ENCODE measurements at regions not wholly inside any gene's neighbourhood (a gene's known extent, or its start where the extent isn't known, plus 50 kb on each side); places are given as distances from the start of the nearest gene placed in this dataset.

DNA sequence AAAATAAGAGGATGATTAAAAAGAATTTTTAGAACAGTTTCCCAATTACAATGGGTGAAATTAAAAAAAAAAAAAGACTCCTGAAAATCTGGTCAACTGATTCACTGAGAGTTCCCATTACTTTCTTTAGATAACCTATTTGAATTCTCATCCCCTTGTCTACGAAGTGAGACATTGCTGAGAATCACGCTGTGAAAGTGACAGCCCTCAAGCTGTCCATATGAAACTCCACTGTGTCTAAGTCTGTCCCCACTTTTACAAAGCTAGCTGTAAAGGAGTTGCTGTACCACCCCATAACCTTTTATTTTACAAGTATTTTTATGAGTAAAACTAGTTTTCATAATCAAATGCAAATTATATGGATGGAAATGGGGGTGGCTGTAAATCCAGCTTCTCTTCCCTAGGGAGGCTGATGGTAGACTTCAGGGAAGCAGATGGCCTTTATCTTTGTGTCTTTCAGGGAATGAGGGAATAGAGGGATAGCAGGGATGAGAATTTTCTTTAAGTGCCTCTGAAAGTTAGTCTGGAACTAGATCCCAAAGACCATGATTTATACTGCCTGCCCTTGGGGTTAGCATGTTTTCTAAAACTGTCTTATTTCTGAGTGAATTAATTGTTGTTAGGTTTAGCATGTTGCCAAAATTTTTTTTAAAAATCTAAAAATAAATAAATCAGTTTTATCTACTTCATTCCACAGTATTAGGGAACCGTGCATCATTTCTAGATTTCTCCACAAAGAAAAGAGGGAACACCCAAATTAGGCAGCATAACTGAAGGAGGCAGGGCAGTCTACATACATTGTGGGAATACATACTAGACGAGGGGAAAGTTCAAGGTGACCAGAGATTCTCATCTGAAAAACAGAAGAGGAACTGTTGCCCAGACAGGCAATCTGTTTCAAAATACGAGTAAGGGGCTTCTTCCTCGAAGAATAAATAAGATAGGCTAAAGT lies 1219.1 kb downstream of the UQCRFS1 start:
- H3K4me3 ChIP-seq (ENCODE audit: low read depth, low read length), result no peak overlapping the region
- TF ChIP-seq, protein P1, sequence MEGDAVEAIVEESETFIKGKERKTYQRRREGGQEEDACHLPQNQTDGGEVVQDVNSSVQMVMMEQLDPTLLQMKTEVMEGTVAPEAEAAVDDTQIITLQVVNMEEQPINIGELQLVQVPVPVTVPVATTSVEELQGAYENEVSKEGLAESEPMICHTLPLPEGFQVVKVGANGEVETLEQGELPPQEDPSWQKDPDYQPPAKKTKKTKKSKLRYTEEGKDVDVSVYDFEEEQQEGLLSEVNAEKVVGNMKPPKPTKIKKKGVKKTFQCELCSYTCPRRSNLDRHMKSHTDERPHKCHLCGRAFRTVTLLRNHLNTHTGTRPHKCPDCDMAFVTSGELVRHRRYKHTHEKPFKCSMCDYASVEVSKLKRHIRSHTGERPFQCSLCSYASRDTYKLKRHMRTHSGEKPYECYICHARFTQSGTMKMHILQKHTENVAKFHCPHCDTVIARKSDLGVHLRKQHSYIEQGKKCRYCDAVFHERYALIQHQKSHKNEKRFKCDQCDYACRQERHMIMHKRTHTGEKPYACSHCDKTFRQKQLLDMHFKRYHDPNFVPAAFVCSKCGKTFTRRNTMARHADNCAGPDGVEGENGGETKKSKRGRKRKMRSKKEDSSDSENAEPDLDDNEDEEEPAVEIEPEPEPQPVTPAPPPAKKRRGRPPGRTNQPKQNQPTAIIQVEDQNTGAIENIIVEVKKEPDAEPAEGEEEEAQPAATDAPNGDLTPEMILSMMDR (IDR thresholded peaks at IDR 0.05; ENCODE audit: low read depth, low read length, missing control alignments), result no peak
- DNase-seq (ENCODE audit: low read depth), result no peak

DNA sequence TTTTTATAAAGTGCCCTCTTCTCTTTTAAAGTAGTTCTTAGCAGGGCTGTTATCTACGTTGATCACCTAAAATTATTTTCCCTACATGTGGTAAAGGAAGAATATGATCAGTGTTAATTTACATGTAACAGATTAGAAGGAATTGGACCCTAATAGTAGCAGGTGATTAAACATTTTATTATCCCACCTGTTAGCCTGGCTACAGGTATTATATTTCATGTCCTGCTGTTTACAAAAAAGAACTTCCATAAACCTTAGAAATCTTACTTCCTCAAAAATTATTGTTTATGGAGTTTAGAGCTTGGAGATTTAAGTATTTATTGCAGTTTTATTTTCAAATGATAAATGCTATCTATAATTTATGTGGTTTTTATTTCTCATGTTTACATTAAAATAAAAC lies 1226.7 kb downstream of the UQCRFS1 start:
- TF ChIP-seq, protein P1 (IDR thresholded peaks at IDR 0.05; ENCODE audit: low read depth, low read length, missing control alignments), result no peak
- no peak for DNase-seq (ENCODE audit: low read depth)
- H3K4me3 ChIP-seq (ENCODE audit: low read depth, low read length), result no peak overlapping the region

DNA sequence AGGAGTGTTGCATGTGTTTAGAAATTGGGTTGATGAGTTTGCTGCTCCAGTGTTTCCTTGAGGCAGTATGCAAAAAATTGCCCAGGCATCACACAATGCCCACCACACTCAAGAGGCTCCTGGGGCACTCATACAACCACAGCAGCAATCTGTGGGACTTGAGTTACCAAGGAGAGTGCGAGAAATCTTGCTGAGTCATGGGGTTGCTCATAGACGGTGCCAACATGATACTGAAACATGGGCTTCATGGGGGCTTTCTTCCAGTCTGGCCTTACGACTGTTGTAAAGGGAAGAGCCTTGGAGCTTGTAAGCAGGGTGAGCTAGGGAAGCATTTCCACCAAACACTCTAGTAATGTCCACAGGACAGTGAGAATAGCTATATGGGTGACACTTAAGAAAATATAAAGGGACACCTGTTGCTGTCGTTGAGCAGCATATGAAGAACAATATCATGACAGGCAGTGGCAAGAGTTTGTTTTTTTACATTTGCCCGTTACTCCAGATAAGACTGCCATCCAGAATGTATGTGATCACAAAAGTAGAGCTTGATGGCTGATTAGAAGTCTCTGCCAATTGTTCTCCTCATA lies 1237.4 kb downstream of the UQCRFS1 start:
- TF ChIP-seq, protein P1 (IDR thresholded peaks at IDR 0.05; ENCODE audit: low read depth, low read length, missing control alignments), result no peak
- H3K4me3 ChIP-seq (ENCODE audit: low read depth, low read length), result no peak overlapping the region
- no peak for DNase-seq (ENCODE audit: low read depth)

DNA sequence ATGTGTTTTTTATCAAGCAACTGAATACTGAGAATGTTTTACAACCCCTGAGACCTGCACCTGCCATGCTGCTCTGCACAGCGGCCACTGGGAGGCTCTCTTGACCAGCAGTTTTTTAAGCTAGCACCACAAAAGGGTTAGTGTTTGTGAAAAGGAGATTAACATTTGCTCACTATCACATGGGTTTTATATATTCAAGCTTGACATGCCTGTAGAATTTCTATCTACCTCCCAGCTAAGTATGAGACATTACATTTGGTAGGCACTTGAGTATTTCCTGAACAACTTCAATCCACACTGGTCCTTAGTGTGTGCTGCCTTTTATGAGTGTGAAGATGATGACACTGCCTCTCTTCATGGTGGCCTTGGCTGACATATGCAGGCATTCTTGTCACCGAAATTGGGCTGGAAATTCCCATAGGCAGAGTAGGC lies 1238.9 kb downstream of the UQCRFS1 start:
- H3K4me3 ChIP-seq (ENCODE audit: low read depth, low read length), result no peak overlapping the region
- no peak for DNase-seq (ENCODE audit: low read depth)
- TF ChIP-seq, protein P1 (IDR thresholded peaks at IDR 0.05; ENCODE audit: low read depth, low read length, missing control alignments), result peak; percentile 25

DNA sequence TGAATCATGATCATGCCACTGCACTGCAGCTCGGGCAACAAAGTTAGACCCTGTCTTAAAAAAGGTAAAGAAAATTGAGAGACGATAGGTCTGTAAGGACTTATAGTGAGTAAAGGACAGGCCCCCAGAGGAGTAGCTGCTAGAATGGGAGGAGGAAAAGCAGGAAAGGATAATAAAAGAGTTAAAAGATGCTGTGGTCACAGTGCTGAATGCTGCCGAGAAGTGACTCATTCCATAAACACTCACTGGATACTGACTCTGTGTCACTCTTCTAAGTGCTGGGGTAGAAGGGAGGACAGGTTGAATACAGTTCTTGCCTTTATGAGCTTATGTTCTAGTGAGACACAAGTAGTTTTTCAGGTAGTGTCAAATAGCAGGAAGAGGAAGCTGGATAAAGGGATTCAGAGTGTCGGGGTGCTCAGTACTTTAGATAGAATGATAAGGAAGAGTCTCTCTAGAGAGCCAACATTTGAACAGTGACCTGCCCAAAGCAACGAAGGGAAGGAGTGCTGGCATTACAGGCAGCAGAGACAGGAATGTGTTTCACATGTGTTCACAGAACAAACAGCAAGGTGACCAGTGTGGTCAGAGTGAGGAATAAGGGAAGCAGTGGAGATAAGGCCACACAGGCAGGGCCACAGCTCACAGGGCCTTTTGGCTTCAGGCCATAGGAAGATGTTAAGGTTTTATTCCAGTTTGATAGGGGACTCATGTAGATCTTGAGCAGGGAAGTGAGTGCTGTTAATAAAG lies 1240.5 kb downstream of the UQCRFS1 start:
- TF ChIP-seq, protein P1 (IDR thresholded peaks at IDR 0.05; ENCODE audit: low read depth, low read length, missing control alignments), result no peak
- DNase-seq (ENCODE audit: low read depth), result no peak
- no peak overlapping the region for H3K4me3 ChIP-seq (ENCODE audit: low read depth, low read length)

DNA sequence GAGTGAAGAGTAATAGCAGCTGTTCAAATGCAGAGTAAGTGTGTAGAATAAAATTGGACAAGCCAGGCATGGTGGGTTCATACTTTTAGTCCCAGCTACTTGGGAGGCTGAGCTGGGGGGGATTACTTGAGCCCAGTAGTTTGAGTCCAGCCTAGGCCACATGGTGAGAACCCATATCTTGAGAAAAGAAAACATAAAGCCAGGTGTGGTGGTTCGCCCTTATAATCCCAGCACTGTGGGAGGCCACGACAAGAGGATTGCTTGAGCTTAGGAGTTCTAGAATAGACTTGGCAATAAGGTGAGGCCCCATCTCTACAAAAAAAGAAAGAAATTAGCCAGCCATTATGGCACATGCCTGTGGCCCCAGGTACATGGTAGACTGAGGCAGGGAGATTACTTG lies 1241.1 kb downstream of the UQCRFS1 start:
- TF ChIP-seq, protein P1 (IDR thresholded peaks at IDR 0.05; ENCODE audit: low read depth, low read length, missing control alignments), result no peak
- DNase-seq (ENCODE audit: low read depth), result no peak
- H3K4me3 ChIP-seq (ENCODE audit: low read depth, low read length), result no peak overlapping the region
